H1 (cell line): ENCODE measurements at regions not wholly inside any gene's neighbourhood (a gene's known extent, or its start where the extent isn't known, plus 50 kb on each side); places are given as distances from the start of the nearest gene placed in this dataset.

Source experiments
- CTCF ChIA-PET: fragments of 300-600 bp; sonication (Branson Sonifier 250); formaldehyde crosslinking; loops from one replicate; lab custom pipeline; 2021; ENCODE audit not compliant: partially characterized antibody; lab: Charles Lee
- POLR2A ChIA-PET: fragments of 300-600 bp; sonication (Branson Sonifier 250); formaldehyde crosslinking; loops from one replicate; lab custom pipeline; 2021; ENCODE audit warnings: inconsistent platforms; ENCODE audit not compliant: partially characterized antibody; lab: Charles Lee
- DNase-seq, 2 experiments: peaks; one replicate each; pipeline versions ENCODE4 v3.0.0 to v3.0.0-alpha.2; 2010 to 2022; ENCODE audit warnings: low spot score in 2 of 2, low read depth in 1 of 2, mixed read lengths in 1 of 2
- FAIRE-seq: peaks from 2 replicates; lab custom pipeline; 2011; peaks lifted over from hg19 to GRCh38; lab: Jason Lieb, UNC
- H2AFZ ChIP-seq: 2 replicates; pipeline ENCODE4 v1.8.1; 2012; ENCODE audit warnings: low read length, inconsistent platforms
- H2AK5ac ChIP-seq: 2 replicates; pipeline ENCODE4 v1.6.1; 2013; ENCODE audit warnings: low read depth, low read length
- H2BK120ac ChIP-seq: replicated peaks from 2 replicates; pipeline ENCODE3; 2013; ENCODE audit warnings: low read depth, low read length, inconsistent platforms
- H2BK12ac ChIP-seq: 2 replicates; pipeline ENCODE4 v1.6.1; 2013; ENCODE audit warnings: low read depth, low read length
- H2BK15ac ChIP-seq: 2 replicates; pipeline ENCODE4 v1.6.1; 2013; ENCODE audit warnings: low read length
- H2BK20ac ChIP-seq: 2 replicates; pipeline ENCODE4 v1.6.1; 2013; ENCODE audit warnings: low read length
- H2BK5ac ChIP-seq: 2 replicates; pipeline ENCODE4 v1.6.1; 2013; ENCODE audit warnings: low read depth, low read length
- H3K14ac ChIP-seq: 2 replicates; pipeline ENCODE4 v1.6.1; 2013; ENCODE audit warnings: inconsistent platforms; ENCODE audit not compliant: insufficient read length
- H3K18ac ChIP-seq: 2 replicates; pipeline ENCODE4 v1.6.1; 2013; ENCODE audit warnings: low read length; ENCODE audit errors: extremely low read depth
- H3K23ac ChIP-seq: 2 replicates; pipeline ENCODE4 v1.6.1; 2013; ENCODE audit warnings: inconsistent platforms; ENCODE audit not compliant: insufficient read length
- H3K23me2 ChIP-seq: 2 replicates; pipeline ENCODE4 v1.6.1; 2013; ENCODE audit warnings: low read depth, low read length
- H3K27ac ChIP-seq: 2 replicates; pipeline ENCODE4 v1.6.1; 2011; ENCODE audit warnings: low read depth, low read length, inconsistent platforms
- H3K27me3 ChIP-seq, 4 experiments: replicated peaks in 1 of 4; 1 replicate in 1 of 4; 2 replicates in 3 of 4; pipeline versions ENCODE4 v1.6.1 to v1.8.1; 2011 to 2013; ENCODE audit warnings: low read length in 3 of 4, mild to moderate bottlenecking in 3 of 4, inconsistent platforms in 2 of 4, mixed read lengths in 2 of 4, moderate library complexity in 1 of 4; ENCODE audit not compliant: control insufficient read depth in 3 of 4, insufficient read depth in 3 of 4; ENCODE audit errors: extremely low read depth in 1 of 4
- H3K36me3 ChIP-seq, 4 experiments: 2 replicates each; pipeline versions ENCODE4 v1.6.1 to v1.8.1; 2011 to 2013; ENCODE audit warnings: mild to moderate bottlenecking in 4 of 4, low read length in 3 of 4, moderate library complexity in 2 of 4, control low read depth in 1 of 4, inconsistent platforms in 1 of 4; ENCODE audit not compliant: insufficient read depth in 4 of 4, control insufficient read depth in 2 of 4
- H3K4ac ChIP-seq: replicated peaks from 2 replicates; pipeline ENCODE3; 2013; ENCODE audit warnings: low read length, low read depth, mixed read lengths, inconsistent platforms; ENCODE audit not compliant: insufficient read length
- H3K4me1 ChIP-seq, 4 experiments: replicated peaks in 1 of 4; 1 replicate in 1 of 4; 2 replicates in 3 of 4; pipeline versions ENCODE4 v1.6.1 to v1.8.1; 2011 to 2013; ENCODE audit warnings: low read length in 3 of 4, inconsistent platforms in 2 of 4, mixed read lengths in 1 of 4; ENCODE audit not compliant: insufficient read depth in 4 of 4, control insufficient read depth in 3 of 4
- H3K4me2 ChIP-seq, 2 experiments: 2 replicates each; pipeline versions ENCODE4 v1.6.1 to v1.8.1; 2011 to 2013; ENCODE audit warnings: low read depth in 2 of 2, low read length in 2 of 2, control low read depth in 1 of 2, inconsistent platforms in 1 of 2, mild to moderate bottlenecking in 1 of 2; ENCODE audit not compliant: insufficient read depth in 1 of 2
- H3K4me3 ChIP-seq, 4 experiments: fragments of 200-600, 300-600 bp in 1 of 4; sonication (generic), shearing (Covaris generic), sonication (Bioruptor Twin) in 1 of 4; 2 replicates each; pipeline versions ENCODE4 v1.5.1 to v1.8.1; 2011 to 2016; ENCODE audit warnings: low read length in 4 of 4, low read depth in 3 of 4, control low read depth in 2 of 4, inconsistent platforms in 2 of 4, mild to moderate bottlenecking in 2 of 4, mixed read lengths in 1 of 4, moderate library complexity in 1 of 4; ENCODE audit not compliant: insufficient read depth in 2 of 4; ENCODE audit errors: extremely low read depth in 1 of 4
- H3K56ac ChIP-seq: replicated peaks from 2 replicates; pipeline ENCODE3; 2013; ENCODE audit warnings: low read depth, mild to moderate bottlenecking, mixed read lengths, low read length, inconsistent platforms; ENCODE audit not compliant: insufficient read length
- H3K79me1 ChIP-seq: 2 replicates; pipeline ENCODE4 v1.6.1; 2013; ENCODE audit warnings: low read depth, low read length, control low read depth
- H3K79me2 ChIP-seq, 2 experiments: 2 replicates each; pipeline versions ENCODE4 v1.6.1 to v1.8.1; 2012 to 2013; ENCODE audit warnings: low read length in 2 of 2, mild to moderate bottlenecking in 2 of 2, inconsistent platforms in 1 of 2; ENCODE audit not compliant: insufficient read depth in 2 of 2, control insufficient read depth in 1 of 2
- H3K9ac ChIP-seq, 4 experiments: replicated peaks in 1 of 4; 1 replicate in 1 of 4; 2 replicates in 3 of 4; pipeline versions ENCODE4 v1.6.1 to v1.8.1; 2011 to 2013; ENCODE audit warnings: low read depth in 3 of 4, low read length in 3 of 4, control low read depth in 2 of 4, mild to moderate bottlenecking in 2 of 4, moderate library complexity in 2 of 4, inconsistent platforms in 1 of 4; ENCODE audit errors: extremely low read depth in 1 of 4
- H3K9me3 ChIP-seq, 2 experiments: 2 replicates each; pipeline versions ENCODE4 v1.6.1 to v1.8.1; 2012 to 2013; ENCODE audit warnings: mild to moderate bottlenecking in 2 of 2, moderate library complexity in 2 of 2, control low read depth in 1 of 2, inconsistent platforms in 1 of 2, low read depth in 1 of 2, low read length in 1 of 2, mixed read lengths in 1 of 2; ENCODE audit not compliant: insufficient read depth in 2 of 2
- H4K20me1 ChIP-seq, 2 experiments: replicated peaks in 1 of 2; 2 replicates each; pipeline versions ENCODE3 to v1.8.1; 2011 to 2013; ENCODE audit warnings: inconsistent platforms in 2 of 2, low read length in 2 of 2, mild to moderate bottlenecking in 1 of 2; ENCODE audit not compliant: insufficient read depth in 2 of 2, control insufficient read depth in 1 of 2
- H4K5ac ChIP-seq: 2 replicates; pipeline ENCODE4 v1.6.1; 2013; ENCODE audit warnings: low read length, low read depth, mixed read lengths, inconsistent platforms; ENCODE audit not compliant: insufficient read length
- H4K8ac ChIP-seq: 2 replicates; pipeline ENCODE4 v1.8.0; 2013; ENCODE audit warnings: mild to moderate bottlenecking, moderate library complexity, low read length, inconsistent platforms; ENCODE audit not compliant: insufficient read depth; ENCODE audit errors: extremely low read depth
- H4K91ac ChIP-seq: replicated peaks from 2 replicates; pipeline ENCODE3; 2013; ENCODE audit warnings: low read length, mixed read lengths, inconsistent platforms; ENCODE audit not compliant: insufficient read length
- ASH2L ChIP-seq: fragments of 200-600, 300-600 bp; sonication (generic); IDR thresholded peaks from one replicate; pipeline ENCODE4 v1.7.1; 2017; ENCODE audit warnings: low read length
- HDAC6 ChIP-seq: IDR thresholded peaks from one replicate; pipeline ENCODE4 v1.7.1; 2012; ENCODE audit warnings: low read depth, mild to moderate bottlenecking, inconsistent platforms, low read length, moderate library complexity
- POLR2AphosphoS5 ChIP-seq: IDR thresholded peaks from 2 replicates; pipeline ENCODE4 v1.6.1; 2011; ENCODE audit warnings: low read depth, low read length
- SP1 ChIP-seq: IDR thresholded peaks from 2 replicates; pipeline ENCODE4 v1.6.1; 2011; ENCODE audit warnings: low read depth, low read length
- YY1 ChIP-seq: IDR thresholded peaks from 2 replicates; pipeline ENCODE4 v1.6.1; 2011; ENCODE audit warnings: low read depth, mild to moderate bottlenecking, low read length
- WGBS, 2 experiments: shearing (Covaris generic) in 1 of 2; methylation state at CpG; one replicate each; pipeline versions ENCODE4 v1.1.6 to v1.1.7; 2013 to 2015; ENCODE audit warnings: low lambda C conversion rate in 2 of 2, mixed read lengths in 2 of 2, inconsistent platforms in 1 of 2, low coverage in 1 of 2, missing lambda C conversion rate in 1 of 2; ENCODE audit not compliant: insufficient replicate concordance in 2 of 2, insufficient coverage in 1 of 2, insufficient read length in 1 of 2; ENCODE audit errors: extremely low coverage in 1 of 2, missing lambda C conversion rate in 1 of 2; 5-methylcytosine and 5-hydroxymethylcytosine counted together

- TF ChIP-seq YY1 (no peak), HDAC6 (no peak), POLR2AphosphoS5 (no peak), SP1 (no peak), ASH2L (no peak)
- Histone ChIP-seq H3K4me3 (no peak overlapping the region), H3K9me3 (no peaks in the 10 kb centered on the region), H3K9ac (no peak overlapping the region), H4K5ac (no peak overlapping the region), H3K27me3 (no peaks in the 10 kb centered on the region), H3K79me2 (no peaks in the 10 kb centered on the region), H3K14ac (no peak overlapping the region), H3K36me3 (no peaks in the 10 kb centered on the region), H3K27ac (no peak overlapping the region), H2BK20ac (no peak overlapping the region), H4K91ac (no peak overlapping the region), H3K23me2 (0 out of 2 replicates have a peak, but pooled peaks cover 2% of the 10 kb centered on the region), H3K4me2 (no peak overlapping the region), H4K20me1 (no peaks in the 10 kb centered on the region), H2AFZ (no peak overlapping the region), H2BK5ac (no peak overlapping the region), H2AK5ac (no peak overlapping the region), H3K56ac (no peak overlapping the region), H2BK120ac (no peak overlapping the region), H2BK12ac (no peak overlapping the region), H3K79me1 (no peaks in the 10 kb centered on the region), H4K8ac (no peak overlapping the region), H3K23ac (no peak overlapping the region), H3K4me1 (0 out of 7 replicates have a peak, but pooled peaks cover 0 to 3% (median 0%) of the 10 kb centered on the region in 4 experiments), H2BK15ac (no peak overlapping the region), H3K4ac (no peak overlapping the region), H3K18ac (no peak overlapping the region)
- ChIA-PET POLR2A (no interaction called here), CTCF (interaction anchor here (1.0 to 16.0 kb wide), 5 partner anchors 12 to 212 kb away, joined by 3 to 168 read pairs (median 3); no protein-coding TSS in a partner anchor)
- WGBS, 2 experiments = 78 to 100% methylated on average over 1 to 6 of the region's 6 CpGs
- FAIRE-seq = no peak
- no peak for DNase-seq
Observed at GRCh38 chr13:26486550-26486949, 70.9 kb upstream of the WASF3 start.
